Activated B cell treated with CpG ODN at 0.5 μM for 24 hours (primary cell): ENCODE measurements at regions not wholly inside any gene's neighbourhood (a gene's known extent, or its start where the extent isn't known, plus 50 kb on each side); places are given as distances from the start of the nearest gene placed in this dataset.

Experiments used
- ATAC-seq: fragments of 200-7000 bp; cut with Tn5 transposase; one replicate; pipeline ENCODE4 v1.10.0; 2021; ENCODE audit warnings: low read depth, mild to moderate bottlenecking, moderate library complexity
- CTCF ChIA-PET: fragments of 350-600 bp; sonication (Branson Sonifier 250); formaldehyde crosslinking; loops from one replicate; lab custom pipeline; 2021; ENCODE audit warnings: antibody characterized with exemption; lab: Charles Lee
- POLR2A ChIA-PET: fragments of 350-600 bp; sonication (Branson Sonifier 250); formaldehyde crosslinking; loops from one replicate; lab custom pipeline; 2021; ENCODE audit warnings: antibody characterized with exemption; lab: Charles Lee
- DNase-seq: peaks from one replicate; pipeline ENCODE4 v3.0.0; 2022
- H3K27ac Mint-ChIP-seq: one replicate; pipeline ENCODE4 v1.8.0; 2020; ENCODE audit warnings: mixed read lengths
- H3K27me3 Mint-ChIP-seq: one replicate; pipeline ENCODE4 v1.8.0; 2021; ENCODE audit warnings: mixed read lengths
- H3K36me3 Mint-ChIP-seq: one replicate; pipeline ENCODE4 v1.8.0; 2021; ENCODE audit warnings: low read depth, mixed read lengths
- H3K4me1 Mint-ChIP-seq: one replicate; pipeline ENCODE4 v1.8.0; 2021; ENCODE audit warnings: mixed read lengths
- H3K4me3 Mint-ChIP-seq: one replicate; pipeline ENCODE4 v1.8.0; 2020; ENCODE audit warnings: mild to moderate bottlenecking, mixed read lengths
- H3K9me3 Mint-ChIP-seq: one replicate; pipeline ENCODE4 v1.8.0; 2020; ENCODE audit warnings: mixed read lengths
- intact Hi-C: fragments of 100-400 bp; cut with micrococcal nuclease; formaldehyde crosslinking; loops from one replicate; pipeline ENCODE4 v1.15.1; 2024
- TF ChIP-seq, protein P1 (sequence below): fragments of 200-600 bp; IDR thresholded peaks from one replicate; pipeline ENCODE4 v1.8.0; 2022; ENCODE audit warnings: antibody characterized with exemption, mild to moderate bottlenecking

- CTCF ChIA-PET = no interaction called here
- no peak for DNase-seq
- intact Hi-C loops = no loop called here
- no peak overlapping the region for H3K4me3 Mint-ChIP-seq
- ATAC-seq = no peak
- POLR2A ChIA-PET = no interaction called here
- H3K27me3 Mint-ChIP-seq = peaks cover 2% of the 10 kb centered on the region
- TF ChIP-seq, protein P1, sequence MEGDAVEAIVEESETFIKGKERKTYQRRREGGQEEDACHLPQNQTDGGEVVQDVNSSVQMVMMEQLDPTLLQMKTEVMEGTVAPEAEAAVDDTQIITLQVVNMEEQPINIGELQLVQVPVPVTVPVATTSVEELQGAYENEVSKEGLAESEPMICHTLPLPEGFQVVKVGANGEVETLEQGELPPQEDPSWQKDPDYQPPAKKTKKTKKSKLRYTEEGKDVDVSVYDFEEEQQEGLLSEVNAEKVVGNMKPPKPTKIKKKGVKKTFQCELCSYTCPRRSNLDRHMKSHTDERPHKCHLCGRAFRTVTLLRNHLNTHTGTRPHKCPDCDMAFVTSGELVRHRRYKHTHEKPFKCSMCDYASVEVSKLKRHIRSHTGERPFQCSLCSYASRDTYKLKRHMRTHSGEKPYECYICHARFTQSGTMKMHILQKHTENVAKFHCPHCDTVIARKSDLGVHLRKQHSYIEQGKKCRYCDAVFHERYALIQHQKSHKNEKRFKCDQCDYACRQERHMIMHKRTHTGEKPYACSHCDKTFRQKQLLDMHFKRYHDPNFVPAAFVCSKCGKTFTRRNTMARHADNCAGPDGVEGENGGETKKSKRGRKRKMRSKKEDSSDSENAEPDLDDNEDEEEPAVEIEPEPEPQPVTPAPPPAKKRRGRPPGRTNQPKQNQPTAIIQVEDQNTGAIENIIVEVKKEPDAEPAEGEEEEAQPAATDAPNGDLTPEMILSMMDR = no peak
- H3K4me1 Mint-ChIP-seq = no peaks in the 10 kb centered on the region
- H3K36me3 Mint-ChIP-seq = no peaks in the 10 kb centered on the region
- no peak overlapping the region for H3K27ac Mint-ChIP-seq
- no peaks in the 10 kb centered on the region for H3K9me3 Mint-ChIP-seq
Measured at GRCh38 chr16:66057057-66057456, 309.4 kb upstream of the CDH5 start.

DNA sequence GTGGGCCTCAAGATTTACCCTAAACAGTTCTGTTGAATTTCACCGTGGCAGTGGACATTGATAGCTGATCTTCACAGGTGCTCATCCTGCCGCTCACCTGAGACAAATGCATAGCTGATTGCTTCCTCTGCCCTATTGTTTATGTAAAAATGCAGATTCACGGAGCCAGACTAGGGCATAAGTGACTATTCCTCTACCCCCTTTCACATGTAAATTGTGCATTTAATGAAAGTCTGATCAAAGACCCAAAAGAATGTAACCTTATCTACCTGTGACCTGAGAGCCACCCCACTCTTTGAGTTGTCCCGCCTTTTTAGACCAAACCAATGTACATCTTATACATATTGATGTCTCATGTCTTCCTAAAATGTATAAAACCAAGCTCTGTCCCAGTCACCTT, 312.4 kb upstream of the CDH5 start:
- Mint-ChIP-seq H3K4me1 (no peaks in the 10 kb centered on the region), H3K36me3 (no peaks in the 10 kb centered on the region), H3K4me3 (no peak overlapping the region), H3K27ac (no peak overlapping the region), H3K27me3 (no peaks in the 10 kb centered on the region), H3K9me3 (no peaks in the 10 kb centered on the region)
- DNase-seq = no peak
- TF ChIP-seq, protein P1 = no peak
- CTCF ChIA-PET = no interaction called here
- ATAC-seq = no peak
- POLR2A ChIA-PET = no interaction called here
- intact Hi-C loops = no loop called here

DNA sequence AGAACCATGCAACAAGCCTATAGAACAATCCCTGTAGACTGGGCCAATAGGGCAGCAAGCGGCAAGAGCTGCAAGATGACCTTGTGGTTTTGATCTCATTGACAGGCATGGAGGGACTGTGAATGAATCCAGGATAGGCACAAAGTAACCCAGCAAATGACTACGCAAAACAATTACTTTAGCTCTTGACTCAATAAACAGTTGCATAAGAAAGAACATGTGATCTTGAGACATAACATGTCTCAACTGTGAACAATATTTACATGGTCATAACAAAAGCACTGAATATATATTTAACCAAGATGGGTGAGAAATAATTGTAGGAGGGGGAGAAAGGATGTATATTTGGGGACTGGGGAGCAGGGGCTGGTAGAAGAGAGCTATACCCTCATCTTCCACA, 313.7 kb upstream of the CDH5 start:
- intact Hi-C loops = no loop called here
- ChIA-PET CTCF (no interaction called here), POLR2A (no interaction called here)
- no peaks in the 10 kb centered on the region for H3K27me3 Mint-ChIP-seq
- H3K27ac Mint-ChIP-seq = no peak overlapping the region
- no peak overlapping the region for H3K4me3 Mint-ChIP-seq
- no peaks in the 10 kb centered on the region for H3K36me3 Mint-ChIP-seq
- peaks cover 2% of the 10 kb centered on the region for H3K9me3 Mint-ChIP-seq
- no peak for ATAC-seq
- H3K4me1 Mint-ChIP-seq = no peaks in the 10 kb centered on the region
- no peak for DNase-seq
- TF ChIP-seq, protein P1 = no peak

GRCh38 chr16:66050991-66051390, 315.5 kb upstream of the CDH5 start:
- POLR2A ChIA-PET = no interaction called here
- no peak overlapping the region for H3K27ac Mint-ChIP-seq
- ATAC-seq (no peak), DNase-seq (no peak)
- TF ChIP-seq, protein P1 = no peak
- H3K4me1 Mint-ChIP-seq = no peaks in the 10 kb centered on the region
- intact Hi-C loops = no loop called here
- H3K36me3 Mint-ChIP-seq = no peaks in the 10 kb centered on the region
- CTCF ChIA-PET = no interaction called here
- no peak overlapping the region for H3K4me3 Mint-ChIP-seq
- peaks cover 2% of the 10 kb centered on the region for H3K9me3 Mint-ChIP-seq
- no peaks in the 10 kb centered on the region for H3K27me3 Mint-ChIP-seq

DNA sequence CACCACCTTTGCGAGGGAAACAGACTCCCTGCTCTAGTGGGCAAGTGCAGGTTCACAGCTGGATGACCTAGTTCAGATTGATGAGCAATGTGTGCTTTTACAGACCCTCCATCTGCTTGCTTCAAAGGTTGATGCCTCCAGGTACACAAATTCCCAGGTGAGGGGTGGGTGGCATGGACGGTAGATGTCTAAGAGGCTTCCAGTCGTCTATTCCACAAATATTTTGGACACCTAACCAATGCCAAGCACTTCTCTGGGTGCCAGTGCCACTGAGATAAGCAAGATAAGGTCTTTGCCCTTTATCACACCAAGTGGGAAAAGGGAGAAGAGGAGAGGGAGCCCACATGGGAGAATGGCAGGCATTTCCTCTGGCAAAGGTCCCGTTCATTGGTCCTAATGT, 316.6 kb upstream of the CDH5 start:
- H3K9me3 Mint-ChIP-seq = peaks cover 2% of the 10 kb centered on the region
- no peak for DNase-seq
- CTCF ChIA-PET = no interaction called here
- no peaks in the 10 kb centered on the region for H3K4me1 Mint-ChIP-seq
- H3K27me3 Mint-ChIP-seq = no peaks in the 10 kb centered on the region
- H3K27ac Mint-ChIP-seq = no peak overlapping the region
- POLR2A ChIA-PET = no interaction called here
- H3K4me3 Mint-ChIP-seq = no peak overlapping the region
- TF ChIP-seq, protein P1 = no peak
- intact Hi-C loops = no loop called here
- no peak for ATAC-seq
- no peaks in the 10 kb centered on the region for H3K36me3 Mint-ChIP-seq
